BE2C (cell line): ENCODE measurements at regions not wholly inside any gene's neighbourhood (a gene's known extent, or its start where the extent isn't known, plus 50 kb on each side); places are given as distances from the start of the nearest gene placed in this dataset.

Experiments
- DNase-seq: peaks from one replicate; pipeline ENCODE4 v3.0.0-alpha.2; 2020
- H3K27me3 ChIP-seq: fragments of 250-450 bp; sonication (Bioruptor Pico); 2 replicates; pipeline ENCODE4 v1.5.1; 2020; ENCODE audit warnings: mild to moderate bottlenecking
- H3K36me3 ChIP-seq: fragments of 250-450 bp; sonication (Bioruptor Pico); 2 replicates; pipeline ENCODE4 v1.5.1; 2020; ENCODE audit warnings: mild to moderate bottlenecking
- H3K4me1 ChIP-seq: fragments of 250-450 bp; sonication (Bioruptor Pico); 2 replicates; pipeline ENCODE4 v1.5.1; 2020
- H3K4me3 ChIP-seq: 2 replicates; pipeline ENCODE4 v1.5.1; 2011; ENCODE audit warnings: low read depth, low read length
- H3K9me3 ChIP-seq: fragments of 250-450 bp; sonication (Bioruptor Pico); 2 replicates; pipeline ENCODE4 v1.5.1; 2020
- CTCF ChIP-seq: IDR thresholded peaks from 2 replicates; pipeline ENCODE4 v1.5.1; 2012; ENCODE audit warnings: mild to moderate bottlenecking, low read depth, low read length

GRCh38 chr6:165915022-165915770 is 252.2 kb upstream of the PDE10A start:
- TF ChIP-seq CTCF, result no peak
- Histone ChIP-seq H3K4me3 (no peak overlapping the region), H3K4me1 (no peaks in the 10 kb centered on the region), H3K27me3 (no peaks in the 10 kb centered on the region), H3K36me3 (no peaks in the 10 kb centered on the region), H3K9me3 (no peaks in the 10 kb centered on the region)
- DNase-seq, result no peak

- TF ChIP-seq CTCF, result no peak
Measured at GRCh38 chr6:165913676-165914570, 250.9 kb upstream of the PDE10A start.

DNA sequence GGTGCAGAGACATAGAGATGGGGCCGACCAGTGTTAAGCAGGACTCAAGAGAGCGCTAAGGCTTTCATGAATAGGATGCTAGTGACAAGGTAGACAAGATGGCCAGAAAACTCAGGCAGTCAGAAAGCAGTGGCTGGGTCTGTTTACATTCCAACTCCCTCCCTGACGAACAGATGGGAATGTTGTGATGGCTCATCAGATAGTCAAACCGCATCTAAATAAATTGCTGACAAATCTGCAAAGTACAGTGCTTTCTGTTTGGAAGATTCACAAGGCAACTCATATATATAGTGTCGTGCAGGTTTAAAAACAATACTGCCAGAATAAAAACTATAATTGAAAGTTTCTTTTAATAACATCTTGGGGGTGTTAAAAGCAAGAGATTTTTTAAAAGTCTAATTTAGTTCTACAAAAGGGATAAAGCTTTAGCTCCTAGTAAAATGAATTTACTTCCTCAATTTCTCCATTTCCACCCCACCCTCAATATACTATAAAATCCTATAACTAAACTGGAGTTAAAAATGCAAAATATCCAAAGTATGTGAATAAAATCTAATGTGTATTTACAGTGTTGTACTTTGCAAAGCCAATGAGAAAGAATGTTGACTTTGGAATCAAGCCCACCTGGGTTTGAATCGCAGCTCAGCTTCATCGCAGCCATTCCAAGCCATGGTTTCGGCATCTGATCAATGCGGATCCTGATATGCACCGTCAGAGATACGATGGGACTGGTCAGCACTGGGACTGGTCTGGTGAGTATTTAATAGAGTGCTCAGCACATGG is 247.3 kb upstream of the PDE10A start:
- no peak for DNase-seq
- no peak for TF ChIP-seq CTCF
- Histone ChIP-seq H3K4me1 (no peaks in the 10 kb centered on the region), H3K4me3 (no peak overlapping the region), H3K9me3 (no peaks in the 10 kb centered on the region), H3K27me3 (no peaks in the 10 kb centered on the region), H3K36me3 (no peaks in the 10 kb centered on the region)

More at GRCh38 chr6:165913676-165914570, 250.9 kb upstream of the PDE10A start:
- Histone ChIP-seq H3K27me3 (no peaks in the 10 kb centered on the region), H3K36me3 (no peaks in the 10 kb centered on the region), H3K4me3 (no peak overlapping the region), H3K9me3 (no peaks in the 10 kb centered on the region), H3K4me1 (no peaks in the 10 kb centered on the region)
- DNase-seq, result no peak

DNA sequence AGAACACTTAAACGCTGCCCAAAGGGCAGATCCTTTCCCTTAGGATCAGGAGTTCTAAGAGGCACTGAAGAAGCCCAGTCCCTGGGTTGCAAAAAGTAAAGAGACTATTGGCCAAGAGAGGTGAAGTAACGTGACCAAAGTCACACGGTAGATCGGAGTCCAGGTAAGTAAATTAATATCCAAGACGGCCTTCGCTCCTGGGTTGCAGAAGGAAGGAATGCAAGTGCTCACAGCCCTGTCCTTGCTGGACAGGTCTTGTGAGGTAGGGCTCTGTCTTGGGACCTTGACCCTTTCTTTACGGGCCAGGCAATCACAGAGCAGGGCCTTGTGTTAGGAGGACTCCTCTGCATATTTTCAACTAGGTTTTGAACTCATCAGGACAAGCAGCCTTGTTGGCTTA is 243.7 kb upstream of the PDE10A start:
- no peak for TF ChIP-seq CTCF
- Histone ChIP-seq H3K4me1 (no peaks in the 10 kb centered on the region), H3K4me3 (no peak overlapping the region), H3K36me3 (no peaks in the 10 kb centered on the region), H3K27me3 (no peaks in the 10 kb centered on the region), H3K9me3 (no peaks in the 10 kb centered on the region)
- no peak for DNase-seq

DNA sequence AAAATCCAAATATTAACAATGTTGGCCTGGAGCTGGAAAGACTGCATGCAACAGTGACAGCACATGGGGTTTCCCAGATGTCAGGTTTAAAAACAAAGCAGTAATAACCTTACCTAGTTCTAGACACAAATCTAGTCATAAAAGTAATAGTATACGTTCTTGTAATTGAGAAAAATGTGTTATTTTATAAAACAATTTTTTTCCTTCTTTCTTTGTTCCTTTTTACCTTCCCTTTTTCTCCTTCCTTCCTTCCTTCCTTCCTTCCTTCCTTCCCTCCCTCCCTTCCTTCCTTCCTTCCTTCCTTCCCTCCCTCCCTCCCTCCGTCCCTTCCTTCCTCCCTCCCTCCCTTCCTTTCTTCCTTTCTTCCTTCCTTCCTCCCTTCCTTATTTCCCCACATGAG is 242.7 kb upstream of the PDE10A start:
- H3K36me3 ChIP-seq, result no peaks in the 10 kb centered on the region
- H3K4me3 ChIP-seq, result no peak overlapping the region
- no peak for TF ChIP-seq CTCF
- H3K4me1 ChIP-seq, result no peaks in the 10 kb centered on the region
- DNase-seq, result no peak
- no peaks in the 10 kb centered on the region for H3K27me3 ChIP-seq
- H3K9me3 ChIP-seq, result no peaks in the 10 kb centered on the region
